ENCODE measurements at regions not wholly inside any gene's neighbourhood (a gene's known extent, or its start where the extent isn't known, plus 50 kb on each side); places are given as distances from the start of the nearest gene placed in this dataset.

GRCh38 chr6:76803038-76803580, 660.2 kb downstream of the HTR1B start:
- no peak for DNase-seq
- no peak overlapping the region for H3K4me3 Mint-ChIP-seq (ENCODE audit: low read depth, unreplicated experiment)
- no peaks in the 10 kb centered on the region for H3K27me3 Mint-ChIP-seq (ENCODE audit: unreplicated experiment)
- no peak for TF ChIP-seq CTCF (IDR thresholded peaks at IDR 0.05; ENCODE audit: unreplicated experiment)
- H3K27ac Mint-ChIP-seq (ENCODE audit: unreplicated experiment), result no peak overlapping the region
- H3K9me3 Mint-ChIP-seq (ENCODE audit: low read depth, unreplicated experiment), result peaks cover 3% of the 10 kb centered on the region
- H3K36me3 Mint-ChIP-seq (ENCODE audit: insufficient read depth, unreplicated experiment), result no peaks in the 10 kb centered on the region
- intact Hi-C loops (cut with micrococcal nuclease; ENCODE audit: unreplicated experiment), result no loop called here
- no peaks in the 10 kb centered on the region for H3K4me1 Mint-ChIP-seq (ENCODE audit: low read depth, unreplicated experiment)
- no TSS peak for BruUV-seq (replicated peaks)
- CTCF ChIA-PET, result no interaction called here

GRCh38 chr6:76792394-76792793, 670.9 kb downstream of the HTR1B start:
- Mint-ChIP-seq H3K9me3 (ENCODE audit: low read depth, unreplicated experiment) (peaks cover 2% of the 10 kb centered on the region), H3K27me3 (ENCODE audit: unreplicated experiment) (no peaks in the 10 kb centered on the region), H3K27ac (ENCODE audit: unreplicated experiment) (no peak overlapping the region), H3K4me1 (ENCODE audit: low read depth, unreplicated experiment) (peaks cover 11% of the 10 kb centered on the region), H3K36me3 (ENCODE audit: insufficient read depth, unreplicated experiment) (no peaks in the 10 kb centered on the region), H3K4me3 (ENCODE audit: low read depth, unreplicated experiment) (no peak overlapping the region)
- intact Hi-C loops (cut with micrococcal nuclease; ENCODE audit: unreplicated experiment), result no loop called here
- no TSS peak for BruUV-seq (replicated peaks)
- CTCF ChIA-PET, result no interaction called here
- DNase-seq, result no peak
- TF ChIP-seq CTCF (IDR thresholded peaks at IDR 0.05; ENCODE audit: unreplicated experiment), result no peak

GRCh38 chr6:76790881-76791280, 672.4 kb downstream of the HTR1B start:
- H3K4me1 Mint-ChIP-seq (ENCODE audit: low read depth, unreplicated experiment), result peaks cover 11% of the 10 kb centered on the region
- H3K27ac Mint-ChIP-seq (ENCODE audit: unreplicated experiment), result no peak overlapping the region
- CTCF ChIA-PET, result no interaction called here
- H3K4me3 Mint-ChIP-seq (ENCODE audit: low read depth, unreplicated experiment), result no peak overlapping the region
- H3K9me3 Mint-ChIP-seq (ENCODE audit: low read depth, unreplicated experiment), result peaks cover 2% of the 10 kb centered on the region
- no peak for TF ChIP-seq CTCF (IDR thresholded peaks at IDR 0.05; ENCODE audit: unreplicated experiment)
- DNase-seq, result no peak
- BruUV-seq (replicated peaks), result no TSS peak
- H3K27me3 Mint-ChIP-seq (ENCODE audit: unreplicated experiment), result no peaks in the 10 kb centered on the region
- intact Hi-C loops (cut with micrococcal nuclease; ENCODE audit: unreplicated experiment), result no loop called here
- H3K36me3 Mint-ChIP-seq (ENCODE audit: insufficient read depth, unreplicated experiment), result no peaks in the 10 kb centered on the region

GRCh38 chr6:76790045-76790796, 673.1 kb downstream of the HTR1B start:
- Mint-ChIP-seq H3K9me3 (ENCODE audit: low read depth, unreplicated experiment) (peaks cover 3% of the 10 kb centered on the region), H3K27ac (ENCODE audit: unreplicated experiment) (no peak overlapping the region), H3K36me3 (ENCODE audit: insufficient read depth, unreplicated experiment) (no peaks in the 10 kb centered on the region), H3K4me3 (ENCODE audit: low read depth, unreplicated experiment) (no peak overlapping the region), H3K4me1 (ENCODE audit: low read depth, unreplicated experiment) (peaks cover 11% of the 10 kb centered on the region), H3K27me3 (ENCODE audit: unreplicated experiment) (no peaks in the 10 kb centered on the region)
- no peak for TF ChIP-seq CTCF (IDR thresholded peaks at IDR 0.05; ENCODE audit: unreplicated experiment)
- no TSS peak for BruUV-seq (replicated peaks)
- no peak for DNase-seq
- intact Hi-C loops (cut with micrococcal nuclease; ENCODE audit: unreplicated experiment), result no loop called here
- CTCF ChIA-PET, result no interaction called here

All from Calu3 (cell line).